SU-DHL-6 (cell line): ENCODE measurements at regions not wholly inside any gene's neighbourhood (a gene's known extent, or its start where the extent isn't known, plus 50 kb on each side); places are given as distances from the start of the nearest gene placed in this dataset.

ENCODE experiments used
- EZH2phosphoT487 ChIP-seq: fragments of 200-600 bp; sonication (generic), shearing (Covaris generic); conservative IDR thresholded peaks from 2 replicates; pipeline ENCODE4 v1.6.1; 2018; ENCODE audit warnings: mild to moderate bottlenecking, antibody characterized with exemption, low read length, moderate library complexity, mixed read lengths
- TF ChIP-seq, protein P1 (sequence below): fragments of 200-600 bp; sonication (generic); IDR thresholded peaks from one replicate; pipeline ENCODE4 v1.5.1; 2017; ENCODE audit warnings: antibody characterized with exemption, mild to moderate bottlenecking, low read length, moderate library complexity; ENCODE audit not compliant: insufficient read depth, poor library complexity, severe bottlenecking

DNA sequence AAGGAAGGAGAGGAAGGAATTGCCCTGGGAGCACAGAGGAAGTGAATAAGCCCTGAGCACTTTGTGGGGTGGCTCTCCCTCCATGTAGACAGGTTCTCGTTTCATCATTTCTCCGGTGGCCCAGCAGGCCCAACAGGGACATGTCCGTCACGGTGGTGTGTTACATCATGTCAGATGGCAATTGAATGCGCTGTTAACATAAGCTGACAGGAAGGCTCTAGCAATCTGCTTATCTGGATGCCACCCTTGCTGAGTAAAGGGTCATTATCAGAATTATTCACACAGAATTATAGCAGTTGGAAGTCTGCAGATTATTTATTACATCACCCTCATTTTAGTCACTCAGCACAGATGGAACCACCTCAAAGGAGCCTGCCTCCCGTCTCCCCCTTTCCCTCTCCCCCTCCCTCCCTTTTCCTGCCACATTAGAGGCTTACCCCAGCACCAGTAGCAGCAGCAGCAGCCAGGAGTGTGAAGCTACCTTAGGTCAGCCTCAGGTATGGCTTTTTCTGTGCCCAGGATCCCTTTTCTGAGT, 124.3 kb upstream of the TRIM2 start:
- TF ChIP-seq, protein P1, sequence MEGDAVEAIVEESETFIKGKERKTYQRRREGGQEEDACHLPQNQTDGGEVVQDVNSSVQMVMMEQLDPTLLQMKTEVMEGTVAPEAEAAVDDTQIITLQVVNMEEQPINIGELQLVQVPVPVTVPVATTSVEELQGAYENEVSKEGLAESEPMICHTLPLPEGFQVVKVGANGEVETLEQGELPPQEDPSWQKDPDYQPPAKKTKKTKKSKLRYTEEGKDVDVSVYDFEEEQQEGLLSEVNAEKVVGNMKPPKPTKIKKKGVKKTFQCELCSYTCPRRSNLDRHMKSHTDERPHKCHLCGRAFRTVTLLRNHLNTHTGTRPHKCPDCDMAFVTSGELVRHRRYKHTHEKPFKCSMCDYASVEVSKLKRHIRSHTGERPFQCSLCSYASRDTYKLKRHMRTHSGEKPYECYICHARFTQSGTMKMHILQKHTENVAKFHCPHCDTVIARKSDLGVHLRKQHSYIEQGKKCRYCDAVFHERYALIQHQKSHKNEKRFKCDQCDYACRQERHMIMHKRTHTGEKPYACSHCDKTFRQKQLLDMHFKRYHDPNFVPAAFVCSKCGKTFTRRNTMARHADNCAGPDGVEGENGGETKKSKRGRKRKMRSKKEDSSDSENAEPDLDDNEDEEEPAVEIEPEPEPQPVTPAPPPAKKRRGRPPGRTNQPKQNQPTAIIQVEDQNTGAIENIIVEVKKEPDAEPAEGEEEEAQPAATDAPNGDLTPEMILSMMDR: no peak
- TF ChIP-seq EZH2phosphoT487: no peak
